LNCAP (cell line): ENCODE measurements at regions not wholly inside any gene's neighbourhood (a gene's known extent, or its start where the extent isn't known, plus 50 kb on each side); places are given as distances from the start of the nearest gene placed in this dataset.

Source experiments
- TF ChIP-seq, protein P1 (sequence below): fragments of 450-650 bp; IDR thresholded peaks from 2 replicates; pipeline ENCODE4 v1.5.1; 2017; ENCODE audit warnings: mild to moderate bottlenecking

DNA sequence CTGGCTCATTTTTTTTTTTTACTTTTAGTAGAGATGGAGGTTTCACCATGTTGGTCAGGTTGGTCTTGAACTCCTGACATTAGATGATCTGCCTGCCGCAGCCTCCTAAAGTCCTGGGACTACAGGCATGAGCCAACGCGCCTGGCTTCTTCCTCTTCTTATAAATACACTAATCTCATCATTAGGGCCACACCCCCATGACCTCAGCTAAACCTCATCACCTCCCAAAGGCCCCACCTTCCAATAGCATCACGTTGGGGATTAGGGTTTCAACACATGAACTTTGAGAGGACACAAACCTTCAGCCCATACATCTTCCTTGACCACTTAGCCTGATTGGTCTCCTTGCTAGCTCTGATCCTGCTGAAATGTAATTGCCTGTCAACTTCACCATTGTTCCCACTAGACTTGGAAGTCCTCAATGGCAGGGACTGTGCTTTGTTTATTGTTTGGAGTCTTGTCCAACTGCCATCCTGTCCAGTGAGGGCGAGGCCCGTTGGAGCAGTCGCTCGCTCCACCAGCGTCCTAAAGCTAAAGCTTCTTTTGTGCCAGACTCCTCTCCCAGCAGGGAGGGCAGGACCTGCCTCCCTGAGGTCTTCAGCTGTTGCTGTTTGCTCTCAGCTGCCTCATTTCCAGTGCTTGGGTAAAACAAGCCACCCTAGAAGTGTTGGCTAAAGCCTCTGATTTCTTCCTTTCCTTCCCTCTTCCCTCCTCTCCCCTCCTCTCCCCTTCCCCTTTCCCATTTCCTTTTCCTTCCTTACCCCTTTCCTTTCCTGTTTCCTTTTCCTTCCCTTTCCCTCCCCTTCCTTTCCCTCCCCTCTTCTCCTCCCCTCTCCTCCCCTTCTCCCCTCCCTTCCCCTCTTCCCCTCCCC, 85.3 kb downstream of the HAPSTR1 start:
- TF ChIP-seq, protein P1, sequence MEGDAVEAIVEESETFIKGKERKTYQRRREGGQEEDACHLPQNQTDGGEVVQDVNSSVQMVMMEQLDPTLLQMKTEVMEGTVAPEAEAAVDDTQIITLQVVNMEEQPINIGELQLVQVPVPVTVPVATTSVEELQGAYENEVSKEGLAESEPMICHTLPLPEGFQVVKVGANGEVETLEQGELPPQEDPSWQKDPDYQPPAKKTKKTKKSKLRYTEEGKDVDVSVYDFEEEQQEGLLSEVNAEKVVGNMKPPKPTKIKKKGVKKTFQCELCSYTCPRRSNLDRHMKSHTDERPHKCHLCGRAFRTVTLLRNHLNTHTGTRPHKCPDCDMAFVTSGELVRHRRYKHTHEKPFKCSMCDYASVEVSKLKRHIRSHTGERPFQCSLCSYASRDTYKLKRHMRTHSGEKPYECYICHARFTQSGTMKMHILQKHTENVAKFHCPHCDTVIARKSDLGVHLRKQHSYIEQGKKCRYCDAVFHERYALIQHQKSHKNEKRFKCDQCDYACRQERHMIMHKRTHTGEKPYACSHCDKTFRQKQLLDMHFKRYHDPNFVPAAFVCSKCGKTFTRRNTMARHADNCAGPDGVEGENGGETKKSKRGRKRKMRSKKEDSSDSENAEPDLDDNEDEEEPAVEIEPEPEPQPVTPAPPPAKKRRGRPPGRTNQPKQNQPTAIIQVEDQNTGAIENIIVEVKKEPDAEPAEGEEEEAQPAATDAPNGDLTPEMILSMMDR = no peak

DNA sequence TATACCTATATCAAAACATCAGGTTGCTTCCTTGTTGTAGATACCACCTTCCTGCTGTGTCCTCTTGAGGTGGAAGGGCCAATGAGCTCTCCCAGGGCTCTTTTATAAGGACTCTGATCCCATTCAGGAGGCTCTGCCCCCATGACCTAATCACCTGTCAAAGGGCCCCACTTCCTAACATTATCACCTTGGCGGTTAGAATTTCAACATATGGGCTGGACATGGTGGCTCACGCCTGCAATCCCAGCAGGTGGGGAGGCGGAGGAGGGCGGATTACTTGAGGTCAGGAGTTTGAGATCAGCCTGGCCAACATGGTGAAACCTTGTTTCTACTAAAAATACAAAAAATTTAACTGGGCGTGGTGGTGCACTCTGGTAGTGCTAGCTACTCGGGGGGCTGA, 86.4 kb downstream of the HAPSTR1 start:
- TF ChIP-seq, protein P1 = no peak

DNA sequence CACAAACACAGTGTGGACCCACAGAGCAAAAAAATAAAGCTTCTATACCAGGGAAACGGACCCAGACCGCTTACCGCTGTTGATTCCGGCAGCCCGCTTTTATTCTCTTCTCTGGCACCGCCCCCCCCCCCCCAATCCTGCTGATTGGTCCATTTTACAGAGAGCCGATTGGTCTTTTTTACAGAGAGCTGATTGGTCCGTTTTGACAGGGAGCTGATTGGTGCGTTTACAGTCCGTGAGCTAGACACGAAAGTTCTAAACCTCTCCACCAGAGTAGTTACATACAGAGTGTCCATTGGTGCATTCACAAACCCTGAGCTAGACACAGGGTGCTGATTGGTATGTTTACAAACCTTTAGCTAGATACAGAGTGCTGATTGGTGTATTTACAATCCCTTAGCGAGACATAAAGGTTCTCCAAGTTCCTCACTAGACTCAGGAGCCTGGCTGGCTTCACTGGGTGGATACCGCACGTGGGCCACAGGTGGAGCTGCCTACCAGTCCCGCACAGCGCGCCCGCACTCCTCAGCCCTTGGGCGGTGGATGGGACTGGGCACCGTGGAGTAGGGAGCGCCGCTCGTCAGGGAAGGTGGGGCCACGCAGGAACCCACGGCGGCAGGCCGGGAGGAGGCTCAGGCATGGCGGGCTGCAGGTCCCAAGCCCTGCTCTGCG, 92.4 kb downstream of the HAPSTR1 start:
- TF ChIP-seq, protein P1 = no peak

DNA sequence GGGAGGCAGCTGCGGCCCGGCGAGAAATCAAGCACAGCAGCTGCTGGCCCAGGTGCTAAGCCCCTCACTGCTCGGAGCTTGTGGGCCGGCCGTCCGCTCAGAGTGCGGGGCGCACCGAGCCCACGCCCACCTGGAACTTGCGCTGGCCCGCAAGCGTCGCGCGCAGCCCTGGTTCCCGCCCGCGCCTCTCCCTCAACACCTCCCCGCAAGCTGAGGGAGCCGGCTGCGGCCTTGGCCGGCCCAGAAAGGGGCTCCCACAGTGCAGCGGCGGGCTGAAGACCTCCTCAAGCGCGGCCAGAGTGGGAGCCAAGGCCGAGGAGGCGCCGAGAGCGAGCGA, 92.9 kb downstream of the HAPSTR1 start:
- TF ChIP-seq, protein P1 = no peak

DNA sequence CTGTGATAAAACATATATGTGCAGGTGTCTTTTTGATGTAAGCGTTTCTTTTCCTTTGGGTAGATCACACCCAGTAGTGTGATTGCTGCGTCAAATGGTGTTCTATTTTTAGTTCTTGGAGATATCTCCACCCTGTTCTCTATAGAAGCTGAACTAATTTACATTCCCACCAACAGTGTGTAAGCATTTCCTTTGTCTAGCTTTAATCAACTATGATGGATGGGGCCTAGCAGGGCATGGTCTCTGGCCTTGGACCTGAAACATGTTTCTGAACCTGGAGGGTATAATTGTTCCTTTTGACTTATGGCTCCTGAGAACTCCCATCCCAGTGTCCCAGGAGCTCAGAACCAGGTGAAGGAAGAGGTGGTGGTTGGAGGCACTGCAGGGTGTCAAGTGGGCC, 93.9 kb downstream of the HAPSTR1 start:
- TF ChIP-seq, protein P1 = no peak

DNA sequence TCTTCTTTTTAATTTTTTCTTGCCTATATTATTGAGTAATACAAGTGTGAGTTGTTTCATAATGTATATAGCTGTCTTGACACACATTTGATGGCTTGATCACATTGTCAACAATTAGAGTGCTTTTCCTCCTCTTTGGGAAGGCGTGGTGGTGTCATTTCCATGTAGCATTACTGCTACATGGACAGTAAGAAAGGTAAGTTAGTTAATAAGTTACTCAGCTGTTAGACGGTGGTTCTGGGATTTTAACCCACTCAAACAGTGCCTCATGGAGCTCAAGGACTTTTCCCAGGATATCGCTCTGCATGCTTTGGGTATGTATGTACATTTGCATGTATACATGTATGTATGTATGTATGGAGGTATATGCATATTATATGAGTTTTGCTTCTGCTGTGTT, 94.6 kb downstream of the HAPSTR1 start:
- TF ChIP-seq, protein P1 = no peak

DNA sequence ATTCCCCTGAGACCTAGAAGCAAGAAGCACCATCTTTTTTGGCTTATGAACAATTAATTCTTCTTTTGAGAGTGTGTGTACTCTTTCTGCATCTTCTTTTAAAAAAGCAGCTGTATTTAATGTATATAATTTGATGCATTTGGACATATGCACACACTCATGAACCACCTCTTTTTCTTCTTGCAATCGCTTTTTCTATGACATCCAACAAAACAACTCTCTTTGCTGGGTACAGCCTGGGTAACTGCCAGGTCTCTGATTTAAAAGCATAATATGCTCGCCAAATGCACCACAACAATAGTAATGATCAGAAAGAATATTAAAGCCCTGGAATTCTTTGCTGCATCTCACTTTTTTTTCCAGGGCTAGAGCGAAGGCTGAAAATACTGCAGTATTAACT, 97.3 kb downstream of the HAPSTR1 start:
- TF ChIP-seq, protein P1 = no peak
